ENCODE measurements at regions not wholly inside any gene's neighbourhood (a gene's known extent, or its start where the extent isn't known, plus 50 kb on each side); places are given as distances from the start of the nearest gene placed in this dataset.

- intact Hi-C loops (cut with micrococcal nuclease; ENCODE audit: unreplicated experiment), result loop anchor here (1.0 to 5.0 kb wide), 7 partner anchors 20 to 428 kb away; no protein-coding TSS in a partner anchor
- DNase-seq, result peak; percentile 77
- TF ChIP-seq CTCF (IDR thresholded peaks at IDR 0.05; ENCODE audit: unreplicated experiment), result no peak
Observed at GRCh38 chr3:177478170-177478867, 281.0 kb upstream of the TBL1XR1 start.

GRCh38 chr3:177479630-177480029 is 282.3 kb upstream of the TBL1XR1 start:
- Mint-ChIP-seq H3K27ac (ENCODE audit: unreplicated experiment) (peak overlapping the region; percentile 4), H3K36me3 (ENCODE audit: insufficient read depth, unreplicated experiment) (peaks cover 10% of the 10 kb centered on the region), H3K9me3 (ENCODE audit: low read depth, unreplicated experiment) (no peaks in the 10 kb centered on the region), H3K4me1 (ENCODE audit: low read depth, unreplicated experiment) (peaks cover 39% of the 10 kb centered on the region), H3K4me3 (ENCODE audit: low read depth, unreplicated experiment) (no peak overlapping the region), H3K27me3 (ENCODE audit: unreplicated experiment) (no peaks in the 10 kb centered on the region)
- intact Hi-C loops (cut with micrococcal nuclease; ENCODE audit: unreplicated experiment), result loop anchor here (2.0 to 5.0 kb wide), 4 partner anchors 119 to 429 kb away; no protein-coding TSS in a partner anchor
- BruUV-seq (replicated peaks), result no TSS peak
- TF ChIP-seq CTCF (IDR thresholded peaks at IDR 0.05; ENCODE audit: unreplicated experiment), result no peak
- DNase-seq, result no peak
- CTCF ChIA-PET, result interaction anchor here (0.9 kb wide), 1 partner anchor 324 kb away, joined by 3 read pairs; no protein-coding TSS in a partner anchor

More at GRCh38 chr3:177478170-177478867, 281.0 kb upstream of the TBL1XR1 start:
- Mint-ChIP-seq H3K9me3 (ENCODE audit: low read depth, unreplicated experiment) (no peaks in the 10 kb centered on the region), H3K27ac (ENCODE audit: unreplicated experiment) (peak overlapping the region; percentile 4), H3K27me3 (ENCODE audit: unreplicated experiment) (no peaks in the 10 kb centered on the region), H3K36me3 (ENCODE audit: insufficient read depth, unreplicated experiment) (peaks cover 10% of the 10 kb centered on the region), H3K4me1 (ENCODE audit: low read depth, unreplicated experiment) (peaks cover 39% of the 10 kb centered on the region), H3K4me3 (ENCODE audit: low read depth, unreplicated experiment) (peak overlapping the region; percentile 16)
- CTCF ChIA-PET, result interaction anchor here (0.5 to 1.7 kb wide), 7 partner anchors 29 to 428 kb away, joined by 3 to 7 read pairs (median 4); no protein-coding TSS in a partner anchor
- no TSS peak for BruUV-seq (replicated peaks)

- no TSS peak for BruUV-seq (replicated peaks)
Observed at GRCh38 chr3:177481329-177481728, 284.0 kb upstream of the TBL1XR1 start.

GRCh38 chr3:177482048-177482691 is 284.9 kb upstream of the TBL1XR1 start:
- no peaks in the 10 kb centered on the region for H3K9me3 Mint-ChIP-seq (ENCODE audit: low read depth, unreplicated experiment)
- peaks cover 32% of the 10 kb centered on the region for H3K4me1 Mint-ChIP-seq (ENCODE audit: low read depth, unreplicated experiment)
- DNase-seq, result no peak
- intact Hi-C loops (cut with micrococcal nuclease; ENCODE audit: unreplicated experiment), result no loop called here
- no peaks in the 10 kb centered on the region for H3K27me3 Mint-ChIP-seq (ENCODE audit: unreplicated experiment)
- H3K36me3 Mint-ChIP-seq (ENCODE audit: insufficient read depth, unreplicated experiment), result peaks cover 7% of the 10 kb centered on the region
- no peak overlapping the region for H3K4me3 Mint-ChIP-seq (ENCODE audit: low read depth, unreplicated experiment)
- CTCF ChIA-PET, result no interaction called here
- no peak overlapping the region for H3K27ac Mint-ChIP-seq (ENCODE audit: unreplicated experiment)
- no TSS peak for BruUV-seq (replicated peaks)
- TF ChIP-seq CTCF (IDR thresholded peaks at IDR 0.05; ENCODE audit: unreplicated experiment), result no peak

More at GRCh38 chr3:177481329-177481728, 284.0 kb upstream of the TBL1XR1 start:
- Mint-ChIP-seq H3K4me3 (ENCODE audit: low read depth, unreplicated experiment) (no peak overlapping the region), H3K36me3 (ENCODE audit: insufficient read depth, unreplicated experiment) (peaks cover 7% of the 10 kb centered on the region), H3K27me3 (ENCODE audit: unreplicated experiment) (no peaks in the 10 kb centered on the region), H3K4me1 (ENCODE audit: low read depth, unreplicated experiment) (peaks cover 32% of the 10 kb centered on the region), H3K9me3 (ENCODE audit: low read depth, unreplicated experiment) (no peaks in the 10 kb centered on the region), H3K27ac (ENCODE audit: unreplicated experiment) (no peak overlapping the region)
- TF ChIP-seq CTCF (IDR thresholded peaks at IDR 0.05; ENCODE audit: unreplicated experiment), result no peak
- CTCF ChIA-PET, result interaction anchor here (0.7 kb wide), 2 partner anchors 272 to 357 kb away, joined by 4 to 5 read pairs; no protein-coding TSS in a partner anchor
- no peak for DNase-seq
- intact Hi-C loops (cut with micrococcal nuclease; ENCODE audit: unreplicated experiment), result no loop called here

Data from Calu3 (cell line).